ENCODE measurements at regions not wholly inside any gene's neighbourhood (a gene's known extent, or its start where the extent isn't known, plus 50 kb on each side); places are given as distances from the start of the nearest gene placed in this dataset.
A peak's percentile ranks its signal among the peaks of the same experiment; 100 is the strongest.

DNA sequence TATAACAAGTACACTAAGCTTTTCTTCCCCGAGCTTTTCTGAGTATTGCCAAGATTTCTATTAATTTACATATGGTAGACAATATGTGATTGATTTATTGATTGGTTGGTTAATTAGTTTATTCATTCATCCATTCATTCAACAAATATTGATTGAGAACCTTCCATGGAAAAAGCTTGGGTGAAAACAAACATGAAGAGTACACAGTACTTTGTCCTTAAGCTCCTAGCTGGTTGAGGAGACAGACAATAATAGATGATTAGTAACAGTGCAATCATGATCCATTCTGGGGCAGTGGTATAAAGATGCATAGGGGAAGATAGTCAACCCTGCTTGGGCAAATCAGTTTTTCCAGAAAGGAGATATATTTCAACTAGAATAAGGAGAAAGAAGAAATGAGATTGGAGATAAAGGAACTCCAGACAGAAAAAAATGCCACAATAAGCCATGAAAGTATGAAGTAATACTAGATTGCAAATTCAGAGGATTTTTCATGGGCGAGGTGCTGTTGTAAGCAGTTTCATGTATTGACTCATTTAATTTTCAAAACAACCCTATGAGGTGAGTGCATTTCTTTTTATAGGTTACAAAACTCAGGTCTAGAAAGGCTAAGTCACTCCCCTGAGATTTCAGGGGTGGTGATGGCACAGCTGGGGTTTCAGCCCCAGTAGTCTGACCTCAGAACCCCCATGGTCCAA, 129.5 kb downstream of the RND3 start:
- Histone ChIP-seq H3K27me3 (replicated peaks; ENCODE audit: insufficient read depth) (no peaks in the 10 kb centered on the region), H3K79me2 (ENCODE audit: insufficient read depth) (no peaks in the 10 kb centered on the region), H3K4me3 (no peak overlapping the region), H3K9me3 (ENCODE audit: low read depth) (no peaks in the 10 kb centered on the region), H3K4me1 (ENCODE audit: insufficient read depth) (peaks cover 4% of the 10 kb centered on the region; the same call in 1 of the 2 replicates), H4K20me1 (ENCODE audit: insufficient read depth) (no peaks in the 10 kb centered on the region), H2AFZ (peak overlapping the region; percentile 15; the same call in 1 of the 2 replicates), H3K36me3 (ENCODE audit: low read depth) (no peaks in the 10 kb centered on the region), H3K9me2 (ENCODE audit: insufficient read depth) (0 out of 2 replicates have a peak, but pooled peaks cover 5% of the 10 kb centered on the region), H3K27ac (no peak overlapping the region), H3K4me2 (ENCODE audit: unreplicated experiment) (no peak overlapping the region), H3K9ac (no peak overlapping the region), H3F3A (ENCODE audit: insufficient read depth) (no peaks in the 10 kb centered on the region)
- DNase-seq = peak; percentile 55
- WGBS, 2 experiments (ENCODE audit: low coverage in 1 of 2, low lambda C conversion rate in 2 of 2, missing lambda C conversion rate in 2 of 2) = 86 to 91% methylated on average over 2 of the region's 2 CpGs
- TF ChIP-seq EZH2 (IDR thresholded peaks at IDR 0.05; ENCODE audit: insufficient read depth, poor library complexity, severe bottlenecking) (no peak), EZH2phosphoT487 (IDR thresholded peaks at IDR 0.05; ENCODE audit: insufficient read depth, low read depth) (no peak)
- in situ Hi-C loops (cut with MboI) = no loop called here

DNA sequence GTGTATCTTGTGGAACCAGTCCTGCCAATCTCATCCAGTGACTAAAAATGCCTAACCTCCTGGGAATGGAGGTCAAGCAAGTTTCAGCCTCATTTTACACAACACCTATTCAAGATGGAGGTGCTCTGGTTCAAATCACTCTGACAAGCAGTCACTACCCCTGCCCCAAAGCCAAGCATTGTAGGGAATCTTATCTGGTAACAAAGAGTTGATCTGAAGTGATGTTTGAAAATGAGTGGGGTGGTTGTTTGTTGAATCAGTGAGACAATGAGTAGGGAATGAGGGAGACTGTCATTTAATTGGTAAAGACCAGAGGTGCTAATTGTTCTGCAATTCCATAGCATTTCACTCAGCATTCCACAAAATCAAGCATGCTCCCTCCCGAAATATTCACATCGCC, 132.0 kb downstream of the RND3 start:
- H3K4me3 ChIP-seq = no peak overlapping the region
- H4K20me1 ChIP-seq (ENCODE audit: insufficient read depth) = no peaks in the 10 kb centered on the region
- no peak overlapping the region for H3K4me2 ChIP-seq (ENCODE audit: unreplicated experiment)
- H3K9me2 ChIP-seq (ENCODE audit: insufficient read depth) = 0 out of 2 replicates have a peak, but pooled peaks cover 5% of the 10 kb centered on the region
- H3K9ac ChIP-seq = no peak overlapping the region
- no peak for DNase-seq
- H3F3A ChIP-seq (ENCODE audit: insufficient read depth) = no peaks in the 10 kb centered on the region
- H2AFZ ChIP-seq = no peak overlapping the region
- WGBS, 2 experiments (ENCODE audit: low coverage in 1 of 2, low lambda C conversion rate in 2 of 2, missing lambda C conversion rate in 2 of 2) = 92% methylated on average over 2 of the region's 2 CpGs
- no peaks in the 10 kb centered on the region for H3K79me2 ChIP-seq (ENCODE audit: insufficient read depth)
- in situ Hi-C loops (cut with MboI) = no loop called here
- no peak overlapping the region for H3K27ac ChIP-seq
- no peaks in the 10 kb centered on the region for H3K9me3 ChIP-seq (ENCODE audit: low read depth)
- no peaks in the 10 kb centered on the region for H3K36me3 ChIP-seq (ENCODE audit: low read depth)
- TF ChIP-seq EZH2 (IDR thresholded peaks at IDR 0.05; ENCODE audit: insufficient read depth, poor library complexity, severe bottlenecking) (no peak), EZH2phosphoT487 (IDR thresholded peaks at IDR 0.05; ENCODE audit: insufficient read depth, low read depth) (no peak)
- no peaks in the 10 kb centered on the region for H3K27me3 ChIP-seq (replicated peaks; ENCODE audit: insufficient read depth)
- peaks cover 4% of the 10 kb centered on the region; the same call in 1 of the 2 replicates for H3K4me1 ChIP-seq (ENCODE audit: insufficient read depth)

DNA sequence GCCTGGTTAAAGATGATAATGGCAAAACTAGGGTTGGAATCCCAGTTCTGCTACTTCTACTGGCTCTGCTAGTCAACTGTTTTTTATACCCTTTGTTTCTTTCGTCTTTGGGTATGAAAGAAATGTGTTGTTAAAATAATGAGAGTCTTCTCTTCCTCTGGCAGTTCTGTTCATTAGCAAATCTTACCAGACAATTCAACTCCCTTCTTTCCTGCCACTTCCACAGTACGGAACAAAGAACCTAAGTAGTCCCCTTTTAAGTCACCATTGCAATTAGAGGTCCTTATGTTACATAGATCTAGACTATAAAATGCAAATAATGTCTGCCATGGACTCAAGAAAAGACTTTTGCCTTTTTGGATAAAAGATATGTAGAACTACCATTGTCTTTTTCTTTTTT, 134.1 kb downstream of the RND3 start:
- H3K4me3 ChIP-seq = no peak overlapping the region
- peaks cover 10% of the 10 kb centered on the region; the same call in 1 of the 2 replicates for H3K9me2 ChIP-seq (ENCODE audit: insufficient read depth)
- peaks cover 4% of the 10 kb centered on the region; the same call in 1 of the 2 replicates for H3K4me1 ChIP-seq (ENCODE audit: insufficient read depth)
- no peaks in the 10 kb centered on the region for H3K79me2 ChIP-seq (ENCODE audit: insufficient read depth)
- no peaks in the 10 kb centered on the region for H3K27me3 ChIP-seq (replicated peaks; ENCODE audit: insufficient read depth)
- H3F3A ChIP-seq (ENCODE audit: insufficient read depth) = no peaks in the 10 kb centered on the region
- 88 to 95% methylated on average over 2 of the region's 2 CpGs for WGBS, 2 experiments (ENCODE audit: low coverage in 1 of 2, low lambda C conversion rate in 2 of 2, missing lambda C conversion rate in 2 of 2)
- DNase-seq = no peak
- no peaks in the 10 kb centered on the region for H3K9me3 ChIP-seq (ENCODE audit: low read depth)
- H4K20me1 ChIP-seq (ENCODE audit: insufficient read depth) = no peaks in the 10 kb centered on the region
- TF ChIP-seq EZH2 (IDR thresholded peaks at IDR 0.05; ENCODE audit: insufficient read depth, poor library complexity, severe bottlenecking) (no peak), EZH2phosphoT487 (IDR thresholded peaks at IDR 0.05; ENCODE audit: insufficient read depth, low read depth) (no peak)
- no peak overlapping the region for H3K4me2 ChIP-seq (ENCODE audit: unreplicated experiment)
- in situ Hi-C loops (cut with MboI) = no loop called here
- no peak overlapping the region for H3K27ac ChIP-seq
- H2AFZ ChIP-seq = no peak overlapping the region
- no peak overlapping the region for H3K9ac ChIP-seq
- H3K36me3 ChIP-seq (ENCODE audit: low read depth) = no peaks in the 10 kb centered on the region

DNA sequence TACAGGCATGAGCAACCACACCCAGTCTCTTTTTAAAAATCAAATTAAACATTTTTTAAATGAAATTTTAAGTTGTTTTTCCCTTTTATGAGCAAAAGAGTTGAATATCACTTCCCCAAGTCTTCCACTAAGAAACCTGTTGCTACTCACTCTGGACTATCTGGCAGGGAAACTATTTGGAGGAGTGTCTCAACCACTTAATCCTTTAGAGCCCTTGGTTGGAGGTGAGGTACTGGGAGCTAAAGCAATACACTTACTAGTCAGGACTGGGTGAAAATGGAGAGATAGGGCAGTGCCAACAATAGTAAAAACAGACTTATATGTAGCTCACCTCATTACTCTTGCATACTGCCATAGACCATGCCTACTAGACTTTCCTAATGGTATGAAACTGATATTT, 135.5 kb downstream of the RND3 start:
- H3K9me3 ChIP-seq (ENCODE audit: low read depth) = no peaks in the 10 kb centered on the region
- no peaks in the 10 kb centered on the region for H3K27me3 ChIP-seq (replicated peaks; ENCODE audit: insufficient read depth)
- H3K79me2 ChIP-seq (ENCODE audit: insufficient read depth) = no peaks in the 10 kb centered on the region
- no peaks in the 10 kb centered on the region for H3F3A ChIP-seq (ENCODE audit: insufficient read depth)
- TF ChIP-seq EZH2phosphoT487 (IDR thresholded peaks at IDR 0.05; ENCODE audit: insufficient read depth, low read depth) = no peak
- no peak for TF ChIP-seq EZH2 (IDR thresholded peaks at IDR 0.05; ENCODE audit: insufficient read depth, poor library complexity, severe bottlenecking)
- peaks cover 6% of the 10 kb centered on the region; the same call in 1 of the 2 replicates for H3K9me2 ChIP-seq (ENCODE audit: insufficient read depth)
- H3K4me3 ChIP-seq = no peak overlapping the region
- no peak overlapping the region for H3K27ac ChIP-seq
- H3K9ac ChIP-seq = no peak overlapping the region
- no peak overlapping the region for H2AFZ ChIP-seq
- H3K4me1 ChIP-seq (ENCODE audit: insufficient read depth) = no peaks in the 10 kb centered on the region
- no peaks in the 10 kb centered on the region for H3K36me3 ChIP-seq (ENCODE audit: low read depth)
- no peaks in the 10 kb centered on the region for H4K20me1 ChIP-seq (ENCODE audit: insufficient read depth)
- in situ Hi-C loops (cut with MboI) = no loop called here
- H3K4me2 ChIP-seq (ENCODE audit: unreplicated experiment) = no peak overlapping the region
- no peak for DNase-seq
